GM19395 (cell line): ENCODE measurements at regions not wholly inside any gene's neighbourhood (a gene's known extent, or its start where the extent isn't known, plus 50 kb on each side); places are given as distances from the start of the nearest gene placed in this dataset.

ENCODE experiments used
- ATAC-seq: cut with Tn5 transposase; IDR thresholded peaks from one replicate; pipeline ENCODE4 v1.9.1; 2021; ENCODE audit warnings: mild to moderate bottlenecking, moderate library complexity; ENCODE audit not compliant: unreplicated experiment

- no peak for ATAC-seq
Measured at GRCh38 chr9:80952363-80952922, 736.9 kb downstream of the TLE1 start.

- no peak for ATAC-seq
Measured at GRCh38 chr9:80951675-80952074, 737.7 kb downstream of the TLE1 start.

- ATAC-seq, result no peak
Measured at GRCh38 chr9:80948876-80949275, 740.5 kb downstream of the TLE1 start.

- ATAC-seq, result no peak
Measured at GRCh38 chr9:80948066-80948465, 741.3 kb downstream of the TLE1 start.

GRCh38 chr9:80946496-80947170, 742.7 kb downstream of the TLE1 start:
- ATAC-seq, result no peak

GRCh38 chr9:80945436-80945835, 743.9 kb downstream of the TLE1 start:
- ATAC-seq, result no peak

- no peak for ATAC-seq
Measured at GRCh38 chr9:80937645-80938044, 751.7 kb downstream of the TLE1 start.

- no peak for ATAC-seq
Measured at GRCh38 chr9:80934095-80934494, 755.3 kb downstream of the TLE1 start.

GRCh38 chr9:80932947-80933780, 756.2 kb downstream of the TLE1 start:
- ATAC-seq, result no peak

- ATAC-seq, result no peak
Measured at GRCh38 chr9:80932181-80932580, 757.2 kb downstream of the TLE1 start.

GRCh38 chr9:80931163-80931562, 758.2 kb downstream of the TLE1 start:
- ATAC-seq, result no peak

GRCh38 chr9:80928697-80929096, 760.6 kb downstream of the TLE1 start:
- ATAC-seq, result no peak

- ATAC-seq, result no peak
Measured at GRCh38 chr9:80926611-80927010, 762.7 kb downstream of the TLE1 start.

GRCh38 chr9:80922544-80922943, 766.8 kb downstream of the TLE1 start:
- ATAC-seq, result no peak

- no peak for ATAC-seq
Measured at GRCh38 chr9:80906728-80907127, 782.6 kb downstream of the TLE1 start.

GRCh38 chr9:80899208-80899607, 790.1 kb downstream of the TLE1 start:
- ATAC-seq, result no peak

GRCh38 chr9:80893190-80893589, 796.2 kb downstream of the TLE1 start:
- ATAC-seq, result no peak

GRCh38 chr9:80892703-80893102, 796.6 kb downstream of the TLE1 start:
- ATAC-seq, result no peak

GRCh38 chr9:80890124-80890523, 799.2 kb downstream of the TLE1 start:
- ATAC-seq, result no peak

GRCh38 chr9:80885894-80886293, 803.5 kb downstream of the TLE1 start:
- ATAC-seq, result no peak

- ATAC-seq, result no peak
Measured at GRCh38 chr9:80883826-80884579, 805.3 kb downstream of the TLE1 start.
